HG02840 (cell line): ENCODE measurements at regions not wholly inside any gene's neighbourhood (a gene's known extent, or its start where the extent isn't known, plus 50 kb on each side); places are given as distances from the start of the nearest gene placed in this dataset.
A peak's percentile ranks its signal among the peaks of the same experiment; 100 is the strongest.

ENCODE experiments used
- ATAC-seq: cut with Tn5 transposase; IDR thresholded peaks from one replicate; pipeline ENCODE4 v1.9.1; 2021; ENCODE audit warnings: mild to moderate bottlenecking, moderate library complexity, moderate number of reproducible peaks; ENCODE audit not compliant: unreplicated experiment, low FRiP score

GRCh38 chr11:92382311-92382710 is 157.7 kb downstream of the FAT3 start:
- no peak for ATAC-seq

- ATAC-seq, result no peak
Measured at GRCh38 chr11:92383430-92383829, 158.8 kb downstream of the FAT3 start.

- no peak for ATAC-seq
Measured at GRCh38 chr11:92384358-92384757, 159.7 kb downstream of the FAT3 start.

- ATAC-seq, result no peak
Measured at GRCh38 chr11:92384802-92385201, 160.2 kb downstream of the FAT3 start.

GRCh38 chr11:92386577-92386976 is 162.0 kb downstream of the FAT3 start:
- no peak for ATAC-seq

- no peak for ATAC-seq
Measured at GRCh38 chr11:92387859-92388258, 163.2 kb downstream of the FAT3 start.

GRCh38 chr11:92388380-92388779 is 163.8 kb downstream of the FAT3 start:
- no peak for ATAC-seq

GRCh38 chr11:92390783-92391182 is 166.2 kb downstream of the FAT3 start:
- ATAC-seq, result no peak

GRCh38 chr11:92391364-92391763 is 166.7 kb downstream of the FAT3 start:
- no peak for ATAC-seq

- ATAC-seq, result no peak
Measured at GRCh38 chr11:92391808-92392207, 167.2 kb downstream of the FAT3 start.

GRCh38 chr11:92393218-92393617 is 168.6 kb downstream of the FAT3 start:
- ATAC-seq, result no peak

GRCh38 chr11:92396133-92396532 is 171.5 kb downstream of the FAT3 start:
- ATAC-seq, result no peak

- no peak for ATAC-seq
Measured at GRCh38 chr11:92397221-92397755, 172.7 kb downstream of the FAT3 start.

GRCh38 chr11:92399705-92400104 is 175.1 kb downstream of the FAT3 start:
- no peak for ATAC-seq

GRCh38 chr11:92401520-92401919 is 176.9 kb downstream of the FAT3 start:
- no peak for ATAC-seq

- no peak for ATAC-seq
Measured at GRCh38 chr11:92406472-92406871, 181.9 kb downstream of the FAT3 start.

GRCh38 chr11:92409355-92409754 is 184.7 kb downstream of the FAT3 start:
- ATAC-seq, result no peak

- ATAC-seq, result no peak
Measured at GRCh38 chr11:92409956-92410355, 185.3 kb downstream of the FAT3 start.

GRCh38 chr11:92410526-92410925 is 185.9 kb downstream of the FAT3 start:
- ATAC-seq, result no peak

GRCh38 chr11:92411431-92411830 is 186.8 kb downstream of the FAT3 start:
- no peak for ATAC-seq

- peak; percentile 68 for ATAC-seq
Measured at GRCh38 chr11:92413757-92414513, 189.3 kb downstream of the FAT3 start.

- ATAC-seq, result no peak
Measured at GRCh38 chr11:92416971-92417725, 192.5 kb downstream of the FAT3 start.
